HG03103 (cell line): ENCODE measurements at regions not wholly inside any gene's neighbourhood (a gene's known extent, or its start where the extent isn't known, plus 50 kb on each side); places are given as distances from the start of the nearest gene placed in this dataset.
"Not testable (repeated sequence)": the region's sequence is repeated elsewhere in the genome, so short reads cannot be mapped to it uniquely, and the experiment has no call there.

Source experiments
- ATAC-seq: cut with Tn5 transposase; IDR thresholded peaks from one replicate; pipeline ENCODE4 v1.9.1; 2021; ENCODE audit warnings: low read depth; ENCODE audit not compliant: unreplicated experiment

DNA sequence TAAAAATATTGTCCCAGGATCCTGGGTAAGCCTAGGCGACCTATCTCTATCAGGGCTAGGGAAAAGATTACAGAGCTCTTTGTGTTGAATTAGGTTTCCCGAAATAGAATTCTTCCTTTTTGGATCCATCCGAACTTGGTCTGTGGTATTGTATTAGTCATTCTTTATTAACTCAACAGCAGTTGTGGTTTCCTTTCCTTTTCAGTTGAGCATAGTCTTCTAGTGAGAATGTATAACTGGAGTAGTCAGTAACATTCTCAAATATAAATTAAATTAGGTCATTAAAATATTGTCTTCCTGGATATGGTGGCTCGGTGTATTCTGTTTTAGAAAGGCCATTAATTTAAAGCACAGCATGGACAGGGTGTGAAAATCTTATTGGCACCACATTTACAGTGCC is 520.4 kb downstream of the NLGN4X start:
- ATAC-seq = no peak

DNA sequence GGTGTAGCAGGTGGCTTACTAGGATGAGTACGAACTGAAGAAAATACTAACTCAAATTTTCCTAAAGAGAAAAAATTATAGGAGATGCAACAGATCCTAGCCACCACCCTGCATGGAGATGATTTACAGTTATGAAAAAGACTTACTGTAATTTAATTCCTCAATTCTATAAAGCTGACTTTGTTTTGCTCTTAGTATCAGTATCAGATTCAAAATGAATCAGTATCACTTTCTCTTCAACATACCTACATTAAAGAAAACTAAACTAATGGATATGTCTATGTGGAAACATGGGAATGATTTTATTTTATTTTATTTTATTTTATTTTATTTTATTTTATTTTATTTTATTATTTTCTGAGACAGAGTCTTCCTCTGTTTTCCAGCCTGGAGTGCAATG is 525.8 kb downstream of the NLGN4X start:
- ATAC-seq = no peak

DNA sequence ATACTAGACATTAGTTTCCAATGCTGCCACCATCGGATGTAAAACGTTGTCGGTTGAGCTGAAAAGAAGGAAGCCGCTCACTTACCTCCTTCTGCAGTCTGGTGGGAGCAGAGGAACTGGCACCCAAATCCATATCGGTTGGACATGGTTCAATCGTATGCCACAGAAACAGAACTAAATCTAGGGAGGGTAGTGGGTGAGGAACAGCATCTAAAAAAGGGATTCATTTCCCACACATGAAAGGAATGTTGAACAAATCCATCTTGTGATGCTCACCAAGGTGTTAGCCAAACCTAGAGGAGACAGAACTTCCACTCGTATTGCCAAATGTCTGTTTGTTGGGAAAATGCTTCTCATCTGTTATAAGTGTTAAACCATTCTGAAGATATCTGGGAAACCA is 532.7 kb downstream of the NLGN4X start:
- ATAC-seq = no peak

DNA sequence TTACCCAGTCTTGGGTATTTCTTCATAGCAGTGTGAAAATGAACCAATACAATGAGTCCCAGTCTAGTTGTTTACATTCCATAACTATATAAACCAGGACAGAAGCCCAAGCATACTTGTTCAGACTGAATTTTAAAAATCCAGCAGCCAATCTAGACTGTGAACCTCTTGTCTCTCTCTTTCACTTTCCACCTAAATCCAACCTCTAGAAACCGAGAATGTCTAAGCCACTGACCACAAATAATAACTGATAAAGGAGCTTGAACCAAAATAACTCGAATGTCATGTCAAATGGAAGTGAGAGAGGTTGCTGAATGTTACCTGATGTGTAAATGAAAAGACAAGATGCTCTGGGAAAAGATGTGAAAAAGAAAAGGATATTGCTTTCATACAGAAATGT is 544.7 kb downstream of the NLGN4X start:
- ATAC-seq = peak; percentile 67

DNA sequence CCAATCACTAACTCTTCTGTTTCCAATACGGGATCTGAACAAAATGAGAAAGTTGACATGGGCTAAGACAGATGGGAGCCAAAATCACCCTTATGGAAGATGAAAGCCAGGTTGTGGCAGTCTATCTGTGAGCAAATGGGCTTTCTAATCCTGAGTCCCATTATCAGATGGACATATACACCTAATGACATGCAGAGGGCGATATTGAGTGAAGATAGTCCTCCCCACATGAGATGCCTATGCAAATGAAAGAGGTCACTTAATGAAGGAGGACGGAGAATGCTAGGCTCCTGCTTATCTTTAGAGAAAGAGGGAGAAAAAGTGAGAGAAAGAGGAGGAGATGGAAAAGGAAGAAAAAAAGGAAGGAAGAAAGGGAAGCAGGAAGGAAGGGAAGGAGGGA is 547.5 kb downstream of the NLGN4X start:
- no peak for ATAC-seq

DNA sequence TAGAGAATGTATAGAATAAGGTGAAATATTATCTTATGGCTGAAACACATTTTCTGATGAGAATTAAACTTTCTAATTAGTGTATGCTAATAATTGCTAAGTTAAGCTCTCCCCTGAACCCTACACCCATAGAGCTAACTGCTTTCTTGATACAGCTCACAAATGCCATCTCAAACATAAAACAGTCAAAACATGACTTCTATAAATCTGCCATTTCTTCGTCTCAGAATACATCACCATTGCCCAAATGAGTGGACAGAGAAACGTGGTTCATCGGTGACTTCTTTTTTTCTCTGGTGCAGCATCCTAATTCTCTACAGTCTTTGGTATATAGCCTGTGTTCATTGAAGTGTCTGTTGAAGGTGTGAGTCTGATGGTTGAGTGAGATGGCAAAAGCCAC is 554.6 kb downstream of the NLGN4X start:
- ATAC-seq = no peak

DNA sequence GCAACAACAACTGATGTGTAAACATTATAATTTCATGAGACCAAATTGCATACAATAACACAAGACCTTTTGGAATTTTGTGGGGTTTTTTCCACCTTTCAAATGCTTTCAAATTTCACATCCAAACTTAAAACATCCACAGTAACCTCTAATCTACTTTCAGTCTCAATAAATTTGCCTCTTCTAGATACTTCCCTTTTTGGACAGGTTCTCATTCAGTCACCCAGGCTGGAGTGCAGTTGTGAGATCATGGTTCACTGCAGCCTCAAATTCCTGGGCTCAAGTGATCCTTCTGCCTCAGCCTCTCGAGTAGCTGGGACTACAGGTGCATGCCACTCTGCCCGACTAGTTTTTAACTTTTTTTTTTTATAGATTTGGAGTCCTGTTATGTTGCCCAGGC is 556.6 kb downstream of the NLGN4X start:
- peak; percentile 73 for ATAC-seq

DNA sequence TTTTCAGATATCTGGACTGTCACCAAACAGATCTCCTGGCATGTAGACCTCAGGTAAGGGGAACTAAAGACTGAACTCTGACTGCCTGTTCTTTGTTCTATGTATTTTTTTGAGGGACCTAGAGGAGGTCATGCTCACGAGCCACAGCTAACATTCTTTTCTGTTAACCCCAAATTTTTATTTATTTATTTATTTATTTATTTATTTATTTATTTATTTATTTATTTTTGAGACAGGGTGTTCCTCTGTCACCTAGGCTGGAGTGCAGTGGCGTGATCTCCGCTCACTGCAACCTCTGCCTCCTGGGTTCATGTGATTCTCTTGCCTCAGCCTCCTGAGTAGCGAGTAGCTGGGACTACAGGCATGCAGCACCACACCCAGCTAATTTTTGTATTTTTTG is 562.0 kb downstream of the NLGN4X start:
- not testable (repeated sequence) for ATAC-seq

DNA sequence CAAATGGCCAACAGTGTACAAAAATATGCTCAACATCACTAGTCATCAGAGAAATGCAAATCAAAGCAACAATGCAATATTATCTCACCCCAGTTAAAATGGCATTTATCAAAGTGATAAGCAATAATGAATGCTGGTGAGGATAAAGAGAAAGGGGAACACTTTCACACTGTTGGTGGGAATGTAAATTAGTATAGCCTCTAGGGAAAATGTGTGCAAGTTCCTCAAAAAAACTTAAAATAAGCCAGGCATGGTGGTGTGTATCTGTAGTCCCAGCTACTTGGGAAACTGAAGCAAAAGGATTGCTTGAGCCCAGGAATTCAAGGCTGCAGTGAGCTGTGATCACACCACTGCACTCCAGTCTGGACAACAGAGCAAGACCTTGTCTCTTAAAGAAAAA is 572.1 kb downstream of the NLGN4X start:
- ATAC-seq = no peak

DNA sequence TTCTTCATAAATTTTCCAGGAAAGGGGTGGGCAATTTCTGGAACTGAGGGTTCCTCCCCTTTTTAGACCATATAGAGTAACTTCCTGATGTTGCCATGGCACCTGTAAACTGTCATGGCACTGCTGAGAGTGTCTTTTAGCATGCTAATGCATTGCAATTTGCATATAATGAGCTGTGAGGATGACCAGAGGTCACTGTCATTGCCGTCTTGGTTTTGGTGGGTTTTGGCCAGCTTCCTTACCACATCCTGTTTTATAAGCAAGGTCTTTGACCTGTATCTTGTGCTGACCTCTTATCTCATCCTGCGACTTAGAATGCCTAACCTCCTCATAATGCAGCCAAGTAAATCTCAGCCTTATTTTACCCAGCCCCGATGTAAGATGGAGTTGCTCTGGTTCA is 577.8 kb downstream of the NLGN4X start:
- no peak for ATAC-seq

DNA sequence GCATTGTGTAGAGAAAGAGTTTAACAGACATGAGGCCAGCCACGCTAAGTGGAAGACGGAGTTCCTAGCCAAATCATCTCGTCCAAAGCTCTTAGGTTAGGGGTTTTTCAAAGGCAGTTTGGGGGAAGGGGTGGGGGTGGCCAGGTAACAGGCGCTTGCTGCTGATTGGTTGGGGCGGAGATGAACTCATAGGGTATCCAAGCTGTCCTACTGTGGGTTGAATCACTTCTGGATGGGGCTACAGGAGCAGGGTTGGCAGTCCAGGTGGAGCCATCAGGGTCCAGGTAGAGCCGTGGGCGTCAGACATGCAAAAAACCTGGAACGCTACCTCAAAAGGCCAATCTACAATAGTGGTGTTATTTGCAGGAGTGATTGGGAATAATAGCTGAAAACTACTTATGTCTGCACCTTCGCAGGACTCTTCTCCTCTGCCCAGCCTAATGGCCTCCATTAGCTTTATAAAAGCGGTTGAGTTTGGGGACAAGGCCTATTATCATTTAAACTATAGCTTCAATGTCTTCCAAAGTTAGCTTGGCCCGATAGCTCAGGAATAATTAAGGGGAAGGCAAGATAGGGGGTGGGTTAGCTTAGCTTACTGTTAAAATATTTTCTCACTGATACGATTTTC is 579.6 kb downstream of the NLGN4X start:
- ATAC-seq = no peak

DNA sequence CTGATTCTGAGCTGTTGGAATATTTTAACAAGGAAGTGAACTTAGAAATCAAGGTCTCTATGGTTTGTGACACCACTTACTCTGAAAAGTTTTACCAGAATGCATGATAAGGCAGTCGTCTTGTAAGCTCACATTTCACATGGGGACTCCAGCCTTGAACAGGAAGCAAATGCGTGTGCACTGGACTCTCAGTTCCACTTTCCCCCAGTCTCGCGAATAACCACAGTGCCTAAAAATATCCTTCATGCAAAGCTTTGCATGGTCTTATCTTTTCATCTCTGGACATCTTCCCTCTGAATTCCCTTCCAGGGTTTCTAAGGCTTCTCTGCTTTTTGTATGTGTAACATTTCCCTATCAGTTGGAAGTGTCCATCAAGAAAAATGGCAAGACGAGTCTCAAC is 581.8 kb downstream of the NLGN4X start:
- peak; percentile 97 for ATAC-seq

DNA sequence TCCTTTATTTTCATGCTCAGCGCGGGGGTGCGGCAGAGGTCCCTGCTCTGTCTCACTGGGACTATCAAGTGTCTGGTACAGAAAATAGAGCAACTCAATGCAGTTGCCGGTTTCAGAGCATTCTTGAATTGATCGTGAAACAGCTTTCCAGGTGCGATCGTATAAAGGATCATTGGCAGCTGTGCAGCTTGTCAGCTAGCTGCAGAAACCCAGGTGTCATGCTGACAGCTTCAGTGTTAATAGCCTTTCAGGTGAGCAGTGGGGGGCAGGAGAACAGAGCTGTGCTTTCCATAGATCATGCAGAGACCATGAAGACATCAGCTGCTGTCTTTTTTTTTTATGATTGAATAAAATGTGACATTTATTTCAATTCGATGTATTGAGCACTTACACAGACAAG is 583.9 kb downstream of the NLGN4X start:
- ATAC-seq = no peak

DNA sequence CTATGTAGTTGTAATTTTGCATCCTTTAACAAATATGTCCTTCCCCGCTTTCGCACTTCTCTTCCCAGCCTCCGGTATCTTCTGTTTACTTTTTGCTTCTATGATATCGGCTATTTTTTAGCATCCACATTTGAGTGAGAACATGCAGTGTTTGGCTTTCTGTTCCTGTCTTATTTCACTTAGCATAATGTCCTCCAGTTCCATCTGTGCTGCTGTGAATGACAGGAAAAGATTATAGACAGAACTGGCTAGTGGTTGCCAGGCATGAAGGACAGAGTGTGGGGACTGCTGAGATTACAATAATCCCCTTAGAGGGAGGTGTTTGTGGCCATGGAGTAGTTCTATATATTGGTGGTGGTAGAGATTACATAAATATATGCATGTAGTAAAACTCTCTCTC is 588.6 kb downstream of the NLGN4X start:
- ATAC-seq = no peak

DNA sequence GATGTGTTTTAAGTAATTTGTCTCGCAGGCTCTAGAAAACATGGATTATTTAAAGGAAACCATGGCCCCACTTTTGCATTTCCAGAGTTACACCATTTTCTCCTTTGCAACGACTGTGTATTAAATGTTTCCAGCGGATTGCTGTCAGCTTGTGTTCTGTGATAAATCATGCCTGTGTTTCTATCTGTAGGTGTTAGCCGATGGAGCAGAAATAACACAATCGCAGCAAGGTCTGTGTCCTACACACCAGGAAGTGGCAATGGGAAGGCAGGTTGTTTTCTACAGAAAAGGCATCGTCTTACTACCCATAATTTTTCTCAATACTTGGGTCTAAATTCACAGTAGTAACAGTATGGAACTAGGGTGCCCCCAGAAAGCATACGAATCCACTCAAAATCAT is 590.1 kb downstream of the NLGN4X start:
- no peak for ATAC-seq

DNA sequence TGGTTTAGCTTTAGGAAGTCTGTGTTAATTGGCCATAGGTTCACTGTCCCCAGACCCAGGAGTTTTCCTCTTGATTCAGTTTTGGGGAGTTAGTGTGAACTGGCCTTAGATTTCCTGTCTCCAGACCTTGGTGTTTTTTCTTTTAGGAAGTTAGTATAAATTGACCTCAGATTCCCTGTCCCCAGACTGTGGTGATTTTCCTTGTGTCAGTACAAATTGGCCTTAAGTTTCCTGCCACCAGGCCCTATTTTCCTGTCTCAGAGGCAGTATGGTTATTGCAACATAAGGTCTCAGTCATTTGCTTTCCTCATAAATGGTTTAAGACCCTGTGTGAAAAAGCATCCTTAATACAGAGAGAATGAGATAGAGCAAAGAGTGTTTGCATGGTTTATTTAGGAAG is 595.8 kb downstream of the NLGN4X start:
- no peak for ATAC-seq

DNA sequence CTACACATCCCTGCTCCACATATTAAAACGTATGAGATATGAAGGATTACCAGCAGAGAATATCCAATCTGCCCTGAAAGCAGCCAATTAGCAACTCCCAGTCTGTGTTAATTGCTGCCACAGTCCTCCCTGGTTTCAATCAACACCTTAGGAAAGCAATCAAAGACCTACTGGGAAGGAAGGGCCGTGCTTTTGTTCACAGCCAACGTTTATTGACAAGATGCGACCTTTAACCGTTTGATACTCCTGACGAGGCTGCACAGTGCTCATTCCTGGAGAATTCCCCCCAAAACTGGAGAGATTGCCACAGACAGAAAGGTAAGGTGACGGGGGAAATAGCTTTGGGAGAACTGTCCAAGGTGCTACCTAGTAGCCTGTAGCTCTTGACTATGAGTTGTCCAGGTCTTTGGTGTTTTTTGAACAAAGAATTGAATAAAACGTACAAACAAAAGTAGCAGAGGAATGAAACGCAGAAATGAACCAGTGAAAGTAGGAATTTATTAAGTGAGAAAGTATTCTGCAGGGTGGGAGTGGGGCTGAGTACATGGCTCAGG is 596.5 kb downstream of the NLGN4X start:
- no peak for ATAC-seq

DNA sequence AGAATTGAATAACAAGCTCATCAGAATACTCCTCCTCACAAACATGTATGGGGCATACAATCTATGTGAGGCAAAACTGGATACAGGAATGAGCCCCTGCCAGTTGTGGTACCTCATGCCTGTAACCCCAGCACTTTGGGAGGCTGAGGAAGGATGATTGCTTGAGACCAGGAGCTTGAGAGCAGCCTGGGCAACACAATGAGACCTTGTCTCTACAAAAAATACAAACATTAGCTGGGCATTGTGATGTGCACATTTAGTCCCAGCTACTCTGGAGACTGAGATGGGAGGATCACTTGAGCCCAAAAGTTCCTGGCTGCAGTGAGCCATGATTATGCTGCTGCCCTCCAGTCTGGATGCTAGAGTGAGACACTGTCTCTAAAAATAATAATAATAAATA is 611.0 kb downstream of the NLGN4X start:
- no peak for ATAC-seq

DNA sequence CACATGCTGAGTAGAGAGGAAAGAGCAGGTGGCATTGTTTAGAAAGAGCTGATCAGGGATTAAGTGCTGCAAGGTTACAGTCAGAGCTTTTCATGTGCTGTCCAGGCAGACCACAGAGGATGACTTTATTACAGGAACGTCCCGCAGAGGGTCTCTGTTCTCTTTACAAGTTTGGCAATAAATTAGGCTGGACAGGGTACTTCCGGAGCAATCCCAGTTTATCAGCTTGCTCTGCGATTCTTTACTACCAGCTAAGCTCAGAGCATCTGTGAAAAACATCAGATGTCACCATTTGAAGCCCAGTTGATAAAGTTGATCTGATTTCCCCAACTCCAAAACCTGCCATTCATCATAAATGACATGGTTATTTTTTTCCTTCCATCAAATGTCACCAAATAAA is 633.1 kb downstream of the NLGN4X start:
- no peak for ATAC-seq

DNA sequence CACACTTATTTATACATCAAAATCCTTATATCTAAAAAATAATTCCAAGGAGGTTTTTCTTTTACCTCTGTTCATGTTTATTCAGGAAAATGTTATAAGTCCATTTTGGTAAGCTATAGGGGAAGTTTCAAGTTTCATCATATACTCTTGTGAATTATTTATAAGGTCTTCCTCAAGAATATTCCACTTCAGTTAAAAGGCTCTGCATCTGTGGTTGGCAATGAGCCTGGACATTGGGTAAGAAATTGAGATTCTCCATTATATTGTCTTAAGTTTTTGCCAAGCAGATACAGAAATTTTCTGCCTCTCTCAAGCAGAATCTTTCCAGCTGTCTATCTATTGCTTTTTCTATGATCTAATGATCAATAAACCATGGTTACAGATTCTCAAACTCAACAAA is 641.9 kb downstream of the NLGN4X start:
- no peak for ATAC-seq

DNA sequence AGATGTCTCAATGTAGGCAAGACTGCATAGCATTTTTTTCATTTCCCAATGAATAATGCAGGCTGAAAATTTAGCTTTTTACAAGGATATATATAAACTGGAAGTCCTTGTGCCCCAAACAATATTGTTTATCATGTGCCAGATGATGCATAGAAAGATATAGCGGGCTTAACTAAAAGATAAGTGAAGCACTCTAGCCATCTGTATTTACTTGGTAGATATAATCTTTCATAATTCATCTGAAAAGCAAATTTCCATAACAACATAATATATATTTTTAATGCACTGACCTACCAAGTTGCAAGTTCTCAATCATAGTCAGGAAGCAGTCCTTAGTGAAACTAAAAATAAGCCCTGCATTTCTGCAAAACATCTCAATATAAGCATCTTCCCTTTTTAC is 653.3 kb downstream of the NLGN4X start:
- ATAC-seq = no peak

DNA sequence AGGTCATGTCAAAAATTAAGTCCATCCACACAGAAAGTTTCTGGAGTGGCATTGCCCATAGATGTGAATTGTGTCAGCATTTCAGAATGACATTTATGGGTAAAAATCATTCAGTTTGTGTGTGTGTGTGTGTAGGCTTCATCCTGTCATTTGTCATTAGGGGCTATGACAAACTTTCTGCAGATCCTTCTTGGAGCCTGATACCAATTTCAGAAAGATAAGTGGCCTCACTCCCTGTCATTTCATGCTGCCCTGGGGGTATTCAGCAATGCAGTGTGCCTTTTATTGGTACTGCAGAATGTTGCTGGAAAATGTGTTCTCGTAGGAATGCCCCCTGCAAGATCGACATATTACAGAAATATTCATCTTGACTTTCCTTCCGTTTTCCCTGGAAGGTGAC is 659.7 kb downstream of the NLGN4X start:
- no peak for ATAC-seq

DNA sequence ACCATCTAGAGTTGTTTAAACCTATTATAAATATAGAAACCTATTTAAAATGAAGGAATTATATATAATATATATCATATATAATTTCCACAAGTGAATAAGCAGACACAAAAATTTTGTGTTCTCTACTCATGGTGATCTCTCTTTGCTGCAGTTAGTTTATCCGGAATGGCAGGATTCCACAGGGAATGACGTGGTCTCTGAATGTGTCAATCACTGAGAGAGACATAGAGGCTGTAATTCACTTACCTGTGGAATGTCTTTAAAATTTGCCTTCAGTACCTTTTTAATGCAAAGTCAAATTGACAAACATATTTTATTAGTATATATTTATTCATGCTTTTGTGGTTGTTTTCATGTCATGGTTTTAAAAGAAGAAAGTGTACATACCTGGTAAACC is 669.3 kb downstream of the NLGN4X start:
- no peak for ATAC-seq
